ENCODE measurements at regions not wholly inside any gene's neighbourhood (a gene's known extent, or its start where the extent isn't known, plus 50 kb on each side); places are given as distances from the start of the nearest gene placed in this dataset.

DNA sequence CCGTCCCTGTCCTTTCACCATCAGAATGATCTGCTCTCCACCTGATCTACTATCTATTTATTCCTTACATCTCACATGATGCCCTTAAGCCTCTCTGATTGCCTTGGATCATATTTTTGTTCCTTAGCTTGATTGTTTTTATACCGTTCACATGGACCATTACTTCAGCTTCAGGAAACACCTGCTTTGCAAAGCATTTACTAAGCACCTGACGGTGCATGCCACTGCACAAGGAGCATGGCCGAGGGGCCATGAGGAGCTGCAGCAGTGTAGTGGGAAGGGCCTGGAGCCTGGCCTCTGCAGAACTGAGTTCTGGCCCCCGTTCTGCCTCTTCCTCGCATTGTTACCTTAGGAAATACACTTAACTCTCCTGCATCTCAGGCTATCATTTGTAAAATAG, 124.1 kb upstream of the NDUFV2 start:
- Histone ChIP-seq H3K36me3 (no peaks in the 10 kb centered on the region), H3K27ac (no peak overlapping the region), H3K4me1 (no peaks in the 10 kb centered on the region), H3K9me3 (no peaks in the 10 kb centered on the region), H3K27me3 (no peaks in the 10 kb centered on the region), H3K4me3 (no peak overlapping the region)
- TF ChIP-seq, protein P1, sequence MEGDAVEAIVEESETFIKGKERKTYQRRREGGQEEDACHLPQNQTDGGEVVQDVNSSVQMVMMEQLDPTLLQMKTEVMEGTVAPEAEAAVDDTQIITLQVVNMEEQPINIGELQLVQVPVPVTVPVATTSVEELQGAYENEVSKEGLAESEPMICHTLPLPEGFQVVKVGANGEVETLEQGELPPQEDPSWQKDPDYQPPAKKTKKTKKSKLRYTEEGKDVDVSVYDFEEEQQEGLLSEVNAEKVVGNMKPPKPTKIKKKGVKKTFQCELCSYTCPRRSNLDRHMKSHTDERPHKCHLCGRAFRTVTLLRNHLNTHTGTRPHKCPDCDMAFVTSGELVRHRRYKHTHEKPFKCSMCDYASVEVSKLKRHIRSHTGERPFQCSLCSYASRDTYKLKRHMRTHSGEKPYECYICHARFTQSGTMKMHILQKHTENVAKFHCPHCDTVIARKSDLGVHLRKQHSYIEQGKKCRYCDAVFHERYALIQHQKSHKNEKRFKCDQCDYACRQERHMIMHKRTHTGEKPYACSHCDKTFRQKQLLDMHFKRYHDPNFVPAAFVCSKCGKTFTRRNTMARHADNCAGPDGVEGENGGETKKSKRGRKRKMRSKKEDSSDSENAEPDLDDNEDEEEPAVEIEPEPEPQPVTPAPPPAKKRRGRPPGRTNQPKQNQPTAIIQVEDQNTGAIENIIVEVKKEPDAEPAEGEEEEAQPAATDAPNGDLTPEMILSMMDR (IDR thresholded peaks at IDR 0.05): no peak
- no peak for ATAC-seq
- no peak for DNase-seq
- intact Hi-C loops (cut with DNase I): no loop called here

DNA sequence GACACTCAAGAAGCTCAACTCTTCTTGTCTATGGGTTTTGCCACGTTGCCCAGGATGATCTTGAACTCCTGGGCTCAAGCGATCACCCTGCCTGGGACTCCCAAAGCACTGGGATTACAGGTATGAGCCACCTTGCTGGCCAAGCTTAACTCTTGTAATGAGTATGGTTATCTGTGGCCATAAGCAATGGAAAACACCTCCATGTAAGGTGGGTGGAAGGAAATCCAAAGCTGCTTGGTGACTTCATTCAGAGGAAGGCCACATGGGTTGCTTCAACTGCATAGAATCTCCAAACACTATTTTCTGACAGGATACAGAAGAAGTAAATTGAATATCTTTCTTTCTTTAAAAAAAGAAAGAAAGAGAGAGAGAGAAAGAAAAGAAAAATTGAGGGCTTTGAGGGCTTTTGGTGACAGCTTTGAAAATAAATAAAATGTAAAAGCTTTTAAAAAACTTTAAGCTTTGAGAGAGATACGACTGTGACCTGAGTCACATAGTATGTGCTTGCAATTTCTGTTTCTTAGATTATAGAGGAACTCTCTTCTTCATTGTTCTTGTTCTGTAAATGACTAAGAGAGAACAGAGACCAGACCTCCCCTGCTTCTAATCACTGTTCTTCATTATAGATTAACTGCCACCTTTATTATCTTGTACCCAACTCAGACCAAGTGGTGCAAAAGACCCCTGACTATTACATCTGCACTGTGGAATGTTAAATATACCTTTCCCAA, 123.1 kb upstream of the NDUFV2 start:
- DNase-seq (no peak), ATAC-seq (no peak)
- no peaks in the 10 kb centered on the region for H3K9me3 ChIP-seq
- intact Hi-C loops (cut with DNase I): no loop called here
- no peak overlapping the region for H3K4me3 ChIP-seq
- no peaks in the 10 kb centered on the region for H3K4me1 ChIP-seq
- TF ChIP-seq, protein P1 (IDR thresholded peaks at IDR 0.05): no peak
- no peak overlapping the region for H3K27ac ChIP-seq
- no peaks in the 10 kb centered on the region for H3K36me3 ChIP-seq
- H3K27me3 ChIP-seq: no peaks in the 10 kb centered on the region

DNA sequence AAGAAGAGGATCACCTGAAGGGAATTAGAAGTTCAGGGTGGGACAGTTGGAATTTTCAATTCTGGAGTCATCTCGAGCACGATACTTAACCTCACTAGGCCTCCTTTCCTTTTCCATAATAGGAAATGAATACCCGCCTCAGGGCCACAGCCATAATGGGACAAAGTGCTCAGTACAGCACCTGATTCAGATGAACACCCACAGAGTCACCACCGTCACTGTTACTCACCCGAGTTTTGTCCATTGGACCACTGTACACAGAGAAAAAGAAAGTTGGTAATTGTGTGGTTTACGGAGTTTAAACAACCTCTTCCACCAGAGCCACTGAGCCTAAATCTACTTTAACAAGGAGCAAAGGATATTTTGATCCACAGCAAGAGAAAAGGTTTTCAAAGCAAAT, 122.0 kb upstream of the NDUFV2 start:
- intact Hi-C loops (cut with DNase I): loop anchor here (10.0 kb wide), 1 partner anchor 286 kb away; no protein-coding TSS in a partner anchor
- ATAC-seq (no peak), DNase-seq (no peak)
- H3K27ac ChIP-seq: no peak overlapping the region
- TF ChIP-seq, protein P1 (IDR thresholded peaks at IDR 0.05): no peak
- H3K4me1 ChIP-seq: no peaks in the 10 kb centered on the region
- H3K36me3 ChIP-seq: no peaks in the 10 kb centered on the region
- H3K27me3 ChIP-seq: no peaks in the 10 kb centered on the region
- H3K4me3 ChIP-seq: no peak overlapping the region
- H3K9me3 ChIP-seq: no peaks in the 10 kb centered on the region

DNA sequence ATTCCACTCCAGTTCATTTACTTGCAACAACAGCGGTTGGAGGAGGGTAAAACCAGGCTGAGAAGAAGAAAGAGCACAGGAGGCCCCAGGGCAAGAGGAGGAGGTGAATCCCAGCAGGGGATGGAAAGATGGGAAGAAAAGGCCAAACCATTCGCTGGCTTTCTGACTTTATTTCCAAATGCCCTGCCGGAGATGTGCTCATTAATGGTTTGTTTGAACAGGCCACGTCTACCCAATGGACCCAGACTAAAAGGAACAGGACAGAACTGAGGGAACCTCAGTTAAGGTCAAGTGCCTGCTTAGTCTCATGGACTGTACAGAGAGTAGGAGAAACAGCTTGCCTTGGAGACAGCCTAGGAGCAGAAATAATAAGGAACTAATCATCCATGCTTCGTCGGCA, 121.6 kb upstream of the NDUFV2 start:
- H3K36me3 ChIP-seq: no peaks in the 10 kb centered on the region
- no peaks in the 10 kb centered on the region for H3K27me3 ChIP-seq
- H3K4me3 ChIP-seq: no peak overlapping the region
- no peak for DNase-seq
- ATAC-seq: no peak
- H3K4me1 ChIP-seq: no peaks in the 10 kb centered on the region
- intact Hi-C loops (cut with DNase I): loop anchor here (10.0 kb wide), 1 partner anchor 286 kb away; no protein-coding TSS in a partner anchor
- no peak overlapping the region for H3K27ac ChIP-seq
- no peaks in the 10 kb centered on the region for H3K9me3 ChIP-seq
- TF ChIP-seq, protein P1 (IDR thresholded peaks at IDR 0.05): no peak

DNA sequence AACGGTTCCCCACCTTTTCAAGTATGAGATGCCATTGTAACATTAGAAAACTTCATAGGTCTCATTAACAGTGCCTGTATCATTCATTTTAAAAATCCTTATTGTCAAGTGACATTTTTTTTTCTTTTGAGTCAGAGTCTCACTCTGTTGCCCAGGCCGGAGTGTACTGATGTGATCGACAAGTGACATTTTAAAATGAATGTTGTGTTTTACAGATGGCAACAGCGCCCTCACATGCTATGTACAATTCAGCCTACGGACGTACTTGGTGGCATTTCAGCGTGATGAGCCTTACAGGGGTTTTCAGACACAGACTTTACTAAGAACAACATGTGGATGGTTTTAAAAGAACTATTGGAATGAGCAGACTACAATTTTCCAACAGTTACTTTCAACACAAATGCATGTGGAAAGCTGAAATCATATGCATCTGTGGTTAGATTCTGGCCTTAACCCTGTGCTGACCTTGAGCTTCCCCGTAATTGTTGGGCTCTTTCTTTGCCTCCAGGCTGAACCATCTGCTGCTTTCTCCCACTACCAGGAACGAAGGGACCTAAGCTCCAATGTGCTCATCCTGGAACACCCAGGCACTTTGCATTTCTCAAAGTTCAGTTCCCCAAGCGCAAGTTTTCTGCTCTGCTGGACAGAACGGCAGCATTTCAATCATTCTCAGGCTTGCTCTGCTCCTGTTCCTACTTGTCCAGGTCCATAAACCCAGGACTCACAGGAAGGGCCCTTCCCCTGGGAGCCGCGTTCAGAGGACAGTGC, 119.9 kb upstream of the NDUFV2 start:
- Histone ChIP-seq H3K4me3 (no peak overlapping the region), H3K27me3 (no peaks in the 10 kb centered on the region), H3K27ac (no peak overlapping the region), H3K9me3 (no peaks in the 10 kb centered on the region), H3K36me3 (no peaks in the 10 kb centered on the region), H3K4me1 (no peaks in the 10 kb centered on the region)
- TF ChIP-seq, protein P1 (IDR thresholded peaks at IDR 0.05): peak; percentile 40
- ATAC-seq (peak; percentile 86), DNase-seq (no peak)
- intact Hi-C loops (cut with DNase I): loop anchor here (10.0 kb wide), 1 partner anchor 288 kb away; no protein-coding TSS in a partner anchor

Measured in upper lobe of right lung (tissue), 1 donor.